ENCODE measurements at regions not wholly inside any gene's neighbourhood (a gene's known extent, or its start where the extent isn't known, plus 50 kb on each side); places are given as distances from the start of the nearest gene placed in this dataset.

DNA sequence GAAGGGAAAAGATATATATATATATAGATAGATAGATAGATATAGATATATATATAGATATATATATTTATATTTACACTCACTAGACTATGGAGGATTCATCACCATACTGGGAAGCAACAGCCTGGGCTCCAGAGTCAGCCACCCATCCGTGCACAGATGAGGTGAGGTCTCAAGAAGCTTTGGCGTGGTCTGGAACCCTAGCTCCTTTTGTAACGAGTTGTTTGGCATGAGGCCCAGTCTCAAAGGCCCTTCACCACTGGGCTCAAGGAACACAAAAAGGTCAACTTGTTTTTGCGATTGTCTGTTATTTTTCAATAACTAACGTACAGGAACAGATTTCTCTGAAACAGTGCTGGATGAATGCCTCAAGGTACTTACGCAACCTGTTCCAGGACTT lies 448.7 kb downstream of the CMPK2 start:
- no peak for DNase-seq (ENCODE audit: low spot score)

- no peak for DNase-seq (ENCODE audit: low spot score)
Observed at GRCh38 chr2:6418291-6418690, 447.4 kb downstream of the CMPK2 start.

GRCh38 chr2:6421138-6421730 lies 444.5 kb downstream of the CMPK2 start:
- DNase-seq (ENCODE audit: low spot score): no peak

- no peak for DNase-seq (ENCODE audit: low spot score)
Observed at GRCh38 chr2:6421888-6422287, 443.8 kb downstream of the CMPK2 start.

DNA sequence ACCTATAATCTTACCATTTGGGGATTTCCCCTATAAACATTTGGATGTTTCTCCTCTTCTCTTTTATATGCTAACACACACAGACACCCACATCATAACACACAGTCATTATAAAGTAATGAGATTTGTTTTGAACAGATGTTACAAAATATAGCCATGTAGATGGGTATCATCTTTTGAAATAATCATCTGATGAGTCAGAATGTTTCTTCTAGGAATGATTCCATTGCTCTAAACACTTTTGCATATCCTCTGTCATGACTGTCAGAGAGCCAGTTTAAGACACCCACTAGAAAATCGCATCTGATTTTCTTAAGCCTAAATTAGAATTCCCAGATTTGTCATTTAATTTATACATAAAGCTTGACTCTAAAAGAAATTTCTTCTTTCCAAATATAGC lies 442.6 kb downstream of the CMPK2 start:
- no peak for DNase-seq (ENCODE audit: low spot score)

DNA sequence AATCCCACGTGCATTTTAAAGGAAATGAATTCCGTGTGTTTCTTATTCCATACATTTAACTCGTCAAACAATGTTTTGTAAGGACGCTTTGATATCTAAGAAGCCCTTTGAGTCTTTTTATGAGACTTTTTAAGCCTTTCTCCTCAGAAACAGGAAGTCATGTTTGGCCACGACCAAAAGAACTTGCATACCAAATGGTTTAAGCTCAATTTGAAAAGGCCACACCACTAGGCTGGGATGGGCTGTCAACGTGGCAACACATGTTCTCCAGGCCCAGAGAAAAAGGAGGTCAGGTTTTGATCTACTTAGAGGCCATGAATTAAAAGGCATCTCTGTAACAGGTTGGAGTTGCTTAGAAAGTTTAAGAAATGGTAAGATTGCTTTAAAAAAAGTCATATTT lies 441.8 kb downstream of the CMPK2 start:
- DNase-seq (ENCODE audit: low spot score): no peak

DNA sequence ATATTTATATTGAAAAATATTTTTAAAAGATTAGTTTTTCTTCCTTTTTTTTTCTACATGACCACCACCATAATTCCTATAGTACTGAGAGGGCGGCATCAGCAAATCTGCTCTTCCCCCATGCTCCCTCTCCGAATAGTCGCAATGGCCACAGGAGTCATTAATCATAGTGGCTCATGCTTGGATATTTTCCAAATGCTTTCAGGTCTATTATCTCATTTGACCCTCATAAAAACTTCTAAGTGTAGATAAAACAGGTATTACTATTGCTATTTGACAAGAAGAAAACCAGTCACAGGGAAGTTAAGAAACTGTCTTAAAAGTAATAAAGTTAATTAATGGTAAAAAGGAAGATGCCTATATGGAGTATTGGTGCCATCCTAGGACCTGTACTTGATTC lies 440.7 kb downstream of the CMPK2 start:
- DNase-seq (ENCODE audit: low spot score): no peak

GRCh38 chr2:6429210-6429986 lies 436.3 kb downstream of the CMPK2 start:
- no peak for DNase-seq (ENCODE audit: low spot score)

GRCh38 chr2:6434438-6434837 lies 431.3 kb downstream of the CMPK2 start:
- no peak for DNase-seq (ENCODE audit: low spot score)

DNA sequence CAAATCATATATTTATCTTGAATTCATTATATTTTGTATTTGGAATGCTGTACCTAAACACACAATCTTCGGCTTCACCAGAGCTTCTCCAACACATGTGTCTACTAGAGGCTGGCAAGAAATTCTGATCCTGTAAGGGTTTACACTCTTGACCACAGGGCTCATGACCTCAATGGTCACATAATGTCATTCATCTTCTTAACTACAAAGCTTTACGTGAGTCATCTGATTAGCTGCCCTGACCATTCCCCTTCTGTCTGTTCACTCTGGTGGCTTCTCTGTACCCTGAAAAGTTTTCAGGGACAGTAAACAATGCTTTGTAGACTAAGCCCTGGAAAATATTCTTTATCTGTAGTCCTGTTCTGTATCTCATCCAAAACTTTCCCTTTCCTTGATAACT lies 423.9 kb downstream of the CMPK2 start:
- peak; percentile 3 for DNase-seq (ENCODE audit: low spot score)

- DNase-seq (ENCODE audit: low spot score): no peak
Observed at GRCh38 chr2:6442252-6442985, 423.3 kb downstream of the CMPK2 start.

GRCh38 chr2:6443061-6443823 lies 422.5 kb downstream of the CMPK2 start:
- DNase-seq (ENCODE audit: low spot score): no peak

- DNase-seq (ENCODE audit: low spot score): no peak
Observed at GRCh38 chr2:6444514-6444913, 421.2 kb downstream of the CMPK2 start.

DNA sequence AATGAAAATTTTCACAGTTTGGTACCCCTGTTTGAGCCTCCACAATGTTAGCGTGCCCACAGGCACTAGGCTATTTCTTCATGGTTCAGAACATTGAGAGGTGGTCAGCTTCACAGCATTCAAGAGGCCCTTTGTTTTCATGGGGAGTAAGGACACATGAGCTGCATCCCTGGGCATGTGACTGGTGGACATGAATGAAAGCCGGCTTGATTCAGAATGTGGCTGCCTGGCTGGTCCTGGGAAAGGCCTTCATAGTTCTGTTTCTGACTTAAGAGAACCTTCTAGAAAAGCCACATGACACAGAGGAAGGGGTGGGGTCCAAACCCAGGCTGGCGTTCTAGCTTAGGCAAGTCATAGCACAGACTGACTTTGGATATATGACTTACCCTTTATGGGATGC lies 420.6 kb downstream of the CMPK2 start:
- DNase-seq (ENCODE audit: low spot score): no peak

DNA sequence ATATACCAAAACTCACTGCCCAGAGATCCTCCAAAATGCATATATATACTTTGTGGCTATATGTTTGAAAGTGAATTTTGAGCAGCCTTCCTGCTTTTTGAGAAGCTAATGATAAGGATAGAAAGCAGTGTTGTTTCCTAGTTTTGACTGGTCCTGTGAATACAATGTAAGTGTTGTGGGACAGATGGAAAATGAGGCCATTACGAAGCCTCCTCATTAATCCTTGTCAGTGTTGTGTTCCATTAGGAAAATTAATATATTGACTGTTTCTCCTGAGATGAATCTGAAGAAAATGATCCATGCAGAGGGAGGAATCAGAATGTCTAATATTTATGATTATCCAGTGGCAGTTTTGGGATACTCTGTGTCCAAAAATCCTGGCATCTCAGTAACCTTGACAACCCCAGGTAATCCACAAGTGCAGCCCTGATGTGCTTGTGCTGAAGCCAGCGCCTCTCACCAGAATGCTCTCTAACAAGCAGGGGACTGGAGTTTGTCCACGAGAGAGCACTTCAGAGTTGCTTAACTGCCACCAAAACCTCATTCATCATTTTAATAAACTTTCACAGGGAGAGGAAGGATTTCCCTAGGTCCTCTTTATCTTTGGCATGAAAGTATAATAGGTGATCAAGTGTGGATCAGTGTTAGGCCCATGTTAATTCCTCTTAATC lies 418.6 kb downstream of the CMPK2 start:
- no peak for DNase-seq (ENCODE audit: low spot score)

- DNase-seq (ENCODE audit: low spot score): no peak
Observed at GRCh38 chr2:6448893-6449292, 416.8 kb downstream of the CMPK2 start.

GRCh38 chr2:6449343-6449742 lies 416.4 kb downstream of the CMPK2 start:
- DNase-seq (ENCODE audit: low spot score): no peak

DNA sequence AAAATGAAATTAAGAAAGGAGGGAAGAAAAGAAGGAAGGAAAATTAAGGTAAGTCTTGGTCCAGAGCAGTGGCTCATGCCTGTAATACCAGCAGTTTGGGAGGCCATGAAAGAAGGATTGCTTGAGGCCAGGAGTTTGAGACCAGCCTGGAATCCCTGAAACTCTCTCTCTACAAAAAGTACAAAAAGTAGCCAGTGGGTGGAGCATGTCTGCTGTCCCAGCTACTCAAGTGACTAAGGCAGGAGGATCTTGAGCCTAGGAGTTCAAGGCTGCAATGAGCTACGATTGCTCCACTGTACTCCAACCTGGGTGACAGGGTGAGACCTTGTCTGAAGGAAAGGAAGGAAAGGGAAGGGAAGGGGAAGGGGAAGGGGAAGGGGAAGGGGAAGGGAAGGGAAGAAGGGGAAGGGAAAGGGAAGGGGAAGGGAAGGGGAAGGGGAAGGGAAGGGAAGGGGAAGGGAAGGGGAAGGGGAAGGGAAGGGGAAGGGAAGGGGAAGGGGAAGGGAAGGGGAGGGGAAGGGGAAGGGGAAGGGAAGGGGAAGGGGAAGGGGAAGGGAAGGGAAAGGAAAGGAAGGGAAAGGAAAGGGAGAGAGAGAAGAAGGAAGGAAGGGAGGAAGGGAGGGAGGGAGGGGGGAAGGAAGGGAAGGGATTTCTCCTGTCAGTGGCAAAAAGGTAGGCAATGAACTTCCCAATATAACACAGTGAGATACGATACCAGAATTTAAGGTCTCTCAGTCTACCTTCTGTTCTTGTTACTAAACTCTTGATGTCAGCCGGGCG lies 412.8 kb downstream of the CMPK2 start:
- peak; percentile 31 for DNase-seq (ENCODE audit: low spot score)

- no peak for DNase-seq (ENCODE audit: low spot score)
Observed at GRCh38 chr2:6454286-6454990, 411.3 kb downstream of the CMPK2 start.

DNA sequence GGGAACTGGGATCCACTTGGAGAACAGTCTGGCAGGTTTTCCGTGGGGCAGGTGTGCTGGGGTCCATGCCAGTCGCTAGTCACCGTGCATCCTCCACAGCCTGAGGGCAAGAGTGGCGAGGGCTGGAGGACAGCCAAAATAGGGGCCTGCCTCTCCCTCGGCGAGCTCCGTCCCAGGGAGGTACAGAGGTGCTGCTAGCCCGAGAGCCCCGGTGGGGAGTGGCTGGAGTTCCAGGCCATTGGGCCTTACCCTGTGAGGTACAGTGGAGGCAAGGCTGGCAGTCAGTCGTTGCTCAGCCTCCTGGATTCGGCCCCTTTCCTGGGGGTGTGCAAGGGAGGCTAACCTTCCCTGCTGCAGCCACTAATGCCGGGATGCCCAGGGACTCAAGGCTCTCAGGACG lies 406.6 kb downstream of the CMPK2 start:
- no peak for DNase-seq (ENCODE audit: low spot score)

DNA sequence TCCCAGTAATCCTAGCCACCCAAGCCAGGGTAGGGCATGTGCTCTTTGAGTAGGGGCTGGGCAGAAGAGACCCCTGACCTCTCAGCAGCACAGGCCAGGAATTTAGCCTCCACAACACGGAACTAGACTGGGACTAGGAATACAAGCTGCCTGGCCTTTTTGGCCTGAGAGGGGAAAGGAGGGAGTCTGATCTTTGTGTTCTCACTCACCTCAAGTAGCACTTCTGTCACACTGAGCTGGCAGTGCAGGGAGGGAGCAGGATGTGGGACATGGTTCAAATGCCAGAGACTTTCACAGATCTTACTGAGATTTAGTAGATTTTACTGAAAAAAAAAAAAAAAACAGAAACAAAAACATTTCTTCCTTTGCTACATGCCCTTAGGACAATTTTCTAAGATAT lies 395.2 kb downstream of the CMPK2 start:
- DNase-seq (ENCODE audit: low spot score): no peak

Measured in kidney tubule cell (primary cell).